T-cell (primary cell): ENCODE measurements at regions not wholly inside any gene's neighbourhood (a gene's known extent, or its start where the extent isn't known, plus 50 kb on each side); places are given as distances from the start of the nearest gene placed in this dataset.
A peak's percentile ranks its signal among the peaks of the same experiment; 100 is the strongest.
"Not testable (repeated sequence)": the region's sequence is repeated elsewhere in the genome, so short reads cannot be mapped to it uniquely, and the experiment has no call there.

Experiments
- ATAC-seq, 4 experiments: fragments of 200-7000 bp in 3 of 4; fragments of 150-1000 bp in 1 of 4; cut with Tn5 transposase; replicated peaks in 1 of 4; 1 replicate in 3 of 4; 2 replicates in 1 of 4; pipeline ENCODE4 v1.10.0; 2021; ENCODE audit warnings: moderate library complexity in 3 of 4, mild to moderate bottlenecking in 2 of 4, moderate number of reproducible peaks in 1 of 4
- CTCF ChIA-PET, 2 donors: fragments of 300-600 bp; sonication (Branson Sonifier 250); formaldehyde crosslinking; loops; one replicate each; lab custom pipeline; 2022; ENCODE audit warnings: antibody characterized with exemption in 2 of 2; lab: Charles Lee
- POLR2A ChIA-PET, 2 donors: fragments of 300-600 bp; sonication (Branson Sonifier 250); formaldehyde crosslinking; loops; one replicate each; lab custom pipeline; 2022; ENCODE audit warnings: antibody characterized with exemption in 2 of 2; lab: Charles Lee
- DNase-seq, 35 experiments: peaks; one replicate each; pipeline versions ENCODE4 v3.0.0 to v3.0.0-alpha.2; 2013 to 2023
- H3K27ac ChIP-seq: one replicate; pipeline ENCODE4 v1.5.1; 2013; ENCODE audit warnings: low read length
- H3K27me3 ChIP-seq, 2 experiments: replicated peaks in 1 of 2; 1 replicate in 1 of 2; 2 replicates in 1 of 2; pipeline versions ENCODE4 v1.6.1 to v1.7.0; 2013; ENCODE audit warnings: low read length in 1 of 2, mixed read lengths in 1 of 2; ENCODE audit not compliant: control insufficient read depth in 2 of 2, insufficient read depth in 2 of 2; ENCODE audit errors: extremely low read depth in 1 of 2
- H3K36me3 ChIP-seq, 2 donors: 1 replicate in 1 of 2; 2 replicates in 1 of 2; pipeline versions ENCODE4 v1.6.1 to v1.7.0; 2013; ENCODE audit warnings: low read length in 1 of 2; ENCODE audit not compliant: control insufficient read depth in 2 of 2, insufficient read depth in 1 of 2; ENCODE audit errors: extremely low read depth in 1 of 2
- H3K4me1 ChIP-seq, 2 experiments: 1 replicate in 1 of 2; 2 replicates in 1 of 2; pipeline versions ENCODE4 v1.6.1 to v1.7.0; 2013; ENCODE audit warnings: low read length in 2 of 2, mixed read lengths in 1 of 2; ENCODE audit not compliant: insufficient read depth in 2 of 2, control insufficient read depth in 1 of 2; ENCODE audit errors: extremely low read depth in 1 of 2
- H3K4me3 ChIP-seq, 2 donors: 1 replicate in 1 of 2; 2 replicates in 1 of 2; pipeline versions ENCODE4 v1.5.1 to v1.7.0; 2013; ENCODE audit warnings: mild to moderate bottlenecking in 2 of 2, low read length in 1 of 2, moderate library complexity in 1 of 2; ENCODE audit not compliant: control insufficient read depth in 1 of 2; ENCODE audit errors: extremely low read depth in 1 of 2
- H3K9me3 ChIP-seq: 2 replicates; pipeline ENCODE4 v1.7.0; 2013
- H3K27ac Mint-ChIP-seq, 2 donors: one replicate each; pipeline ENCODE4 v1.8.0; 2020 to 2021; ENCODE audit warnings: mild to moderate bottlenecking in 2 of 2, mixed read lengths in 2 of 2
- H3K27me3 Mint-ChIP-seq, 2 donors: one replicate each; pipeline ENCODE4 v1.8.0; 2021 to 2022; ENCODE audit warnings: mixed read lengths in 2 of 2
- H3K36me3 Mint-ChIP-seq: one replicate; pipeline ENCODE4 v1.8.0; 2021; ENCODE audit warnings: mixed read lengths
- H3K4me1 Mint-ChIP-seq, 3 donors: one replicate each; pipeline ENCODE4 v1.8.0; 2020 to 2022; ENCODE audit warnings: mixed read lengths in 3 of 3, mild to moderate bottlenecking in 1 of 3
- H3K4me3 Mint-ChIP-seq, 3 donors: one replicate each; pipeline ENCODE4 v1.8.0; 2020 to 2022; ENCODE audit warnings: mild to moderate bottlenecking in 3 of 3, mixed read lengths in 3 of 3, moderate library complexity in 3 of 3
- H3K9me3 Mint-ChIP-seq, 3 donors: one replicate each; pipeline ENCODE4 v1.8.0; 2020 to 2022; ENCODE audit warnings: mixed read lengths in 3 of 3
- WGBS: methylation state at CpG from one replicate; pipeline ENCODE4 v1.1.5; 2013; ENCODE audit warnings: missing lambda C conversion rate; ENCODE audit not compliant: insufficient coverage; 5-methylcytosine and 5-hydroxymethylcytosine counted together

DNA sequence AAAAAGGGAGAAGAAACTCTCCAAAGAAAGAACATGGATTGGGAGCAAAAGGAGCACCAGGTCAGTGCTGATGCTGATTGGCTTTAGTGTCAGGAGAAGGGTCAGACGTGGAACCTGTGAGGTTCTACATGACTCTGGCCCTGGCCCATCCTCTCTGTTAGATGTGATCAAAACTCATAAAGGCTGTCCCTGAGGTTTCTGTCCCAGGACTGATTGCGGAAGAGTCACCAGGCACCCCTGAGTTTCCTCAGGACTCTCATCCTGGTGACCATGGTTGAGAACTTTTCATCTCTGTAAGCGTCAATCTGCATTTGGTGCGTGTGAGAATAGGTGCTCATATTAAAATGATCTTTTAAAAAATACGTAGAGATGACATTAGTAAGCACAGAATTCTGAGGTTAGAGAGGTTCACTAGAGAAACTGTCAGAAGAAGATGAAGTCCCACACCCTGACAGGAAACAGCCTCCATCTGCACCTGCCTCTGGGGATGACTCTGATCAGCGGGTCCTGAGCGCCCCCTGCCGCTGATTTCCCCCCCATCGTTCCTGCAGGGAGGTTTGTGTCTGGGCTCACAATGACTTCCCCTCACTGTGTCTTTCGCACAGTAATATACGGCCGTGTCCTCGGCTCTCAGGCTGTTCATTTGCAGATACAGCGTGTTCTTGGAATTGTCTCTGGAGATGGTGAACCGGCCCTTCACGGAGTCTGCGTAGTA lies 741.8 kb downstream of the TMEM121 start:
- H3K4me3 ChIP-seq, result no peak overlapping the region
- no peaks in the 10 kb centered on the region for H3K36me3 ChIP-seq
- POLR2A ChIA-PET, result no interaction called here
- Mint-ChIP-seq H3K27me3 (peaks cover 12 to 19% of the 10 kb centered on the region in 2 donors), H3K36me3 (no peaks in the 10 kb centered on the region), H3K9me3 (no peaks in the 10 kb centered on the region), H3K27ac (peak overlapping the region; percentile 8 to 34), H3K4me3 (no peak overlapping the region), H3K4me1 (peaks cover 9 to 14% (median 9%) of the 10 kb centered on the region in 3 donors)
- ATAC-seq (peak; percentile 92 to 97 (median 95)), DNase-seq (peak; percentile 66 to 98 (median 84))
- 13% methylated on average over 7 of the region's 17 CpGs for WGBS
- H3K27ac ChIP-seq, result no peak overlapping the region
- no peaks in the 10 kb centered on the region for H3K9me3 ChIP-seq
- peaks cover 3 to 9% of the 10 kb centered on the region in 2 experiments for H3K4me1 ChIP-seq
- CTCF ChIA-PET, result no interaction called here
- peaks cover 0 to 15% of the 10 kb centered on the region in 2 experiments for H3K27me3 ChIP-seq

DNA sequence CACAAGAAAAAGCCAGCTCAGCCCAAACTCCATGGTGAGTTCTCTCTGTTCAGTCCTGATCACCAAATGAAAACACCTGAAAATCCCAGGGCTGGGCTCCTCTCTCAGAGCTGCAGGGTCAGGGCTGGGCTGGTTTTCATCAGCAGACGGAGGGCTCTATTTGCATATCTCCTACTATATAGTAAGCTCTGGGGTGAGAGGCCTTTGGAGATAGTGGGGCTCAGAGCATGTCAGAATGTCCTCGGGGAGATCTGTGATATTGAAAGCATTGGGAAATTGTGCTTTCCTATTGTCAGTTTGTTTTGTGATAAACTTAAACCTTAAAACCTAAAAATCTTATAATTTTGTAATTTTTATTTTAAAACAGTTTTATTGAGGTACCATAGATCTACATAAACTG lies 742.6 kb downstream of the TMEM121 start:
- Mint-ChIP-seq H3K4me3 (no peak overlapping the region), H3K27ac (no peak overlapping the region)

DNA sequence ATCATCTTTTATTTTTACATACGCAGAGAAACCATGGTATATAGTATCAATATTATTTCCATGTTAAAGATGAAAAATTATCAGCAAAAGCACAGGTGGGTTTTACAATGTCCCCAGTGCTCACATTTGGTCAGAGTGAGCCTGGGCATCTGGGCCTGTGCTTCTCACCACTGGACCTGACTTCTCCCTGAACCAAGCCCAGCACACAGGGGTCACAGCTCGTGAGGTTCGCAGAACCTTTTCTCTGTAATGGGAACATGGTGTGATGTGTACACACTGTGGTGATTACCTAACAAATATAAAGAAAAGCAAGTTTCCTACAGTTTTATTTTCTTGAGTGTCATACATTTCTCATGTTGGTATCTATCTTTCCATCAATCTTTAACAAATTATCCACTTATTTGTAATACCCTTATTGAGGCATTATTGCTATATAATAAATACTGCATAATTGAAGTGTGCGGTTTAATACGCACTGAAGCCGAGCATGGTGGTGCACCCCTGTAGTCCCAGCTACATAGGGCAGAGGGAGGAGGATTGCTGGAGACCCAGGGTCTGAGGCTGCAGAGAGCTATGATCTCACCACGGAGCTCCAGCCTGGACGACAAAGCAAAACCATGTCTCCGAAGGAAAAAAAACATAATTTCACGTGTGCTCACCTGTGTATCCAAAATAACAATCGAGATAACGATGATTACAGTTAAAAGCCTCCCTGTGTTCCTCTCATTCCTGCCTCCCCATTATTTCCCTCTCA lies 743.2 kb downstream of the TMEM121 start:
- H3K4me1 Mint-ChIP-seq, result peaks cover 9 to 14% (median 9%) of the 10 kb centered on the region in 3 donors
- H3K27ac Mint-ChIP-seq, result no peak overlapping the region
- peaks cover 18 to 22% of the 10 kb centered on the region in 2 donors for H3K27me3 Mint-ChIP-seq
- no peaks in the 10 kb centered on the region for H3K9me3 ChIP-seq
- peaks cover 3 to 9% of the 10 kb centered on the region in 2 experiments for H3K4me1 ChIP-seq
- H3K27me3 ChIP-seq, result peaks cover 0 to 11% of the 10 kb centered on the region in 2 experiments
- ATAC-seq (no peak), DNase-seq (no peak)
- no peaks in the 10 kb centered on the region for H3K36me3 Mint-ChIP-seq
- CTCF ChIA-PET, result interaction anchor here in 1 of 2 donors (0.7 kb wide), 1 partner anchor 106 kb away, joined by 3 read pairs; no protein-coding TSS in a partner anchor
- H3K27ac ChIP-seq, result no peak overlapping the region
- H3K4me3 Mint-ChIP-seq, result no peak overlapping the region
- H3K4me3 ChIP-seq, result no peak overlapping the region
- H3K36me3 ChIP-seq, result no peaks in the 10 kb centered on the region
- no peaks in the 10 kb centered on the region for H3K9me3 Mint-ChIP-seq
- WGBS, result 86% methylated on average over 9 of the region's 12 CpGs
- POLR2A ChIA-PET, result no interaction called here

More for the DNA sequence above, 742.6 kb downstream of the TMEM121 start:
- peaks cover 3 to 9% of the 10 kb centered on the region in 2 experiments for H3K4me1 ChIP-seq
- no CpG with 5 or more reads among the region's 2 CpGs for WGBS
- H3K36me3 ChIP-seq, result no peaks in the 10 kb centered on the region
- Mint-ChIP-seq H3K27me3 (peaks cover 16 to 23% of the 10 kb centered on the region in 2 donors), H3K4me1 (peaks cover 9 to 14% (median 9%) of the 10 kb centered on the region in 3 donors), H3K36me3 (no peaks in the 10 kb centered on the region), H3K9me3 (no peaks in the 10 kb centered on the region)
- ChIA-PET POLR2A (no interaction called here), CTCF (no interaction called here)
- no peak for DNase-seq
- ATAC-seq, result no peak
- H3K4me3 ChIP-seq, result no peak overlapping the region
- H3K27ac ChIP-seq, result no peak overlapping the region
- H3K9me3 ChIP-seq, result no peaks in the 10 kb centered on the region
- H3K27me3 ChIP-seq, result peaks cover 0 to 11% of the 10 kb centered on the region in 2 experiments

DNA sequence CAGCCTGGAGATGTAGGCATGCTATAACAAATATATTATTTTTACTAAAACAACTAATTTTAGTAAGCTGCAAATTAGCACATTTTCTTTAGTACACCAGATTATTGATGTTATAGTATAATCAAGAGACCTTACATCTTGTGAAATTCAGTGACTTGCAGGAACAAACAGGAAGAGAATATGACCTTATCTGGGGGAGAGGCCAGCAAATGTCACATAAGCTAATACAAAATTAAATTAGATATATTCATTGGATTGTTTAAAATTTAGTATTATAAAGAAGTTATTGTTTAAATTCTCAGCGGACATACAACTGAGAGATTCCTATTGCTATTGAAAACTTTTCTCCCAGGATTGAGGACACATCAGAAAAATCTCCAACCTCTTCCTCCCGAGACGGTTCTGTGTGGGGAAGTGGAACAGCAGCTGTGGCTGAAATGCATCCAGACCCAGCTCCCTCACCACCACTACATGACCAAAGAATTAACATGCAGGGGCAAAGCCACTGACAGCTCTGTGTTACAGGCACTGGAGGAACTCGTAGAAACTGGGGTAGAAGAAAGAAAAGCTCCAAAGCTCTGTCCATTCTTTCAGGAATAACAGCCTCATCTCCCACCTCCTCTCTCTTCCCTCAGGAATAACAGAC lies 744.2 kb downstream of the TMEM121 start:
- ATAC-seq, H3K9me3 Mint-ChIP-seq, POLR2A ChIA-PET: not testable (repeated sequence)

DNA sequence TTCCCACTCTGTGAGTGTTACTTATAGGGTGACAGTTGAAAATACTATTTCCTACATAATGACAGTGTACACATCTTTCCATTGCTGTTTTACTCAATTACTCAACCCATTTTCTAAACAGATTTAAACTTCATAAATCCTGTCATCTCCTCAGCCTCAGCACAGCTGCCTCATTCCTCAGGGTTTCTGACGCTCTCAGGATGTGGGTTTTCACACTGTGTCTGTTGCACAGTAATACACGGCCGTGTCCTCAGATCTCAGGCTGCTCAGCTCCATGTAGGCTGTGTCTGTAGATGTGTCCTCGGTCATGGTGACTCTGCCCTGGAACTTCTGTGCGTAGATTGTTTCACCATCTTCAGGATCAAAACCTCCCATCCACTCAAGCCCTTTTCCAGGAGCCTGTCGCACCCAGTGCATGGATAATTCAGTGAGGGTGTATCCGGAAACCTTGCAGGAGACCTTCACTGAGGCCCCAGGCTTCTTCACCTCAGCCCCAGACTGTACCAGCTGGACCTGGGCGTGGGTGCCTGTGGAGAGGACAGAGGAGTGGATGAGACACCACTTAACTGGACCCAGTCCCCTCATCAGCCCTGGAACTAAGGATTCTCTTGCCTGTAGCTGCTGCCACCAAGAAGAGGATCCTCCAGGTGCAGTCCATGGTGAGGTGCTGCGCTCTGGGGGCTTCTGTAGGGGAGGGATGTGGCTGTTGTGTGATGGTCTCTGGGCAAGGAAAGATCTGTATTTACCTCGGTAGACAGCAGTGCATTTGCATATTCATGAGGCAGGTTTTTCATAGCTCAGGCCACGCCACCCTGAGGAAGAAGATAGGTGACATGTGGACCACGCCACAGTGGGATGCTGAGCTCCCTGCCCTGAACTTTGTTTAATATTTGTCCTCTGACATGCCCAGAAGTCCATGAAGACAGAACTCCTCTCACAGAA lies 750.2 kb downstream of the TMEM121 start:
- H3K4me1 ChIP-seq, result peaks cover 11 to 13% of the 10 kb centered on the region in 2 experiments
- ATAC-seq (peak; percentile 69 to 91 (median 78)), DNase-seq (peak in 32 of 35 experiments; percentile 22 to 66 (median 45))
- peak overlapping the region in 1 of 3 donors; percentile 41 for H3K4me3 Mint-ChIP-seq
- peak overlapping the region in 1 of 2 donors; percentile 26 for H3K27ac Mint-ChIP-seq
- no peaks in the 10 kb centered on the region for H3K9me3 Mint-ChIP-seq
- ChIA-PET POLR2A (no interaction called here), CTCF (no interaction called here)
- peaks cover 18 to 21% (median 19%) of the 10 kb centered on the region in 3 donors for H3K4me1 Mint-ChIP-seq
- H3K27me3 Mint-ChIP-seq, result peaks cover 28 to 42% of the 10 kb centered on the region in 2 donors
- peaks cover 0 to 13% of the 10 kb centered on the region in 2 experiments for H3K27me3 ChIP-seq
- no peak overlapping the region for H3K4me3 ChIP-seq
- H3K27ac ChIP-seq, result no peak overlapping the region
- H3K9me3 ChIP-seq, result no peaks in the 10 kb centered on the region
- H3K36me3 Mint-ChIP-seq, result no peaks in the 10 kb centered on the region
- no peaks in the 10 kb centered on the region for H3K36me3 ChIP-seq
- 25% methylated on average over 4 of the region's 12 CpGs for WGBS

More for the DNA sequence above, 744.2 kb downstream of the TMEM121 start:
- not testable (repeated sequence) for H3K4me3 ChIP-seq, H3K4me1 ChIP-seq, H3K36me3 Mint-ChIP-seq, H3K9me3 ChIP-seq, H3K27ac ChIP-seq, H3K36me3 ChIP-seq, H3K27ac Mint-ChIP-seq, DNase-seq, H3K4me3 Mint-ChIP-seq
- no CpG with 5 or more reads among the region's 4 CpGs for WGBS
- CTCF ChIA-PET, result interaction anchor here in 1 of 2 donors (0.7 kb wide), 1 partner anchor 107 kb away, joined by 3 read pairs; no protein-coding TSS in a partner anchor
- Mint-ChIP-seq H3K4me1 (peaks cover 9 to 15% (median 9%) of the 10 kb centered on the region in 3 donors), H3K27me3 (peaks cover 20 to 22% of the 10 kb centered on the region in 2 donors)
- peaks cover 0 to 11% of the 10 kb centered on the region in 2 experiments for H3K27me3 ChIP-seq
